Suppressor macrophage treated with lipopolysaccharide for 4 hours (primary cell): ENCODE measurements at regions not wholly inside any gene's neighbourhood (a gene's known extent, or its start where the extent isn't known, plus 50 kb on each side); places are given as distances from the start of the nearest gene placed in this dataset.

Experiments used
- DNase-seq: peaks from one replicate; pipeline ENCODE4 v3.0.0-alpha.2; 2020

- no peak for DNase-seq
These were observed 86.5 kb upstream of the FYN start for GRCh38 chr6:111959766-111960165.

GRCh38 chr6:111967131-111967530, 86.8 kb upstream of the CCN6 start:
- no peak for DNase-seq

- peak; percentile 61 for DNase-seq
These were observed 83.5 kb upstream of the CCN6 start for GRCh38 chr6:111970426-111970825.

- DNase-seq, result no peak
These were observed 82.6 kb upstream of the CCN6 start for GRCh38 chr6:111971181-111971841.

GRCh38 chr6:111971866-111972532, 81.9 kb upstream of the CCN6 start:
- DNase-seq, result peak; percentile 82

- no peak for DNase-seq
These were observed 81.2 kb upstream of the CCN6 start for GRCh38 chr6:111972745-111973117.

- peak; percentile 91 for DNase-seq
These were observed 80.7 kb upstream of the CCN6 start for GRCh38 chr6:111973118-111973761.

GRCh38 chr6:111973927-111974639, 79.8 kb upstream of the CCN6 start:
- peak; percentile 50 for DNase-seq

GRCh38 chr6:111975466-111975865, 78.4 kb upstream of the CCN6 start:
- DNase-seq, result peak; percentile 69

- no peak for DNase-seq
These were observed 77.8 kb upstream of the CCN6 start for GRCh38 chr6:111976139-111976538.

- no peak for DNase-seq
These were observed 75.3 kb upstream of the CCN6 start for GRCh38 chr6:111978532-111979149.

- DNase-seq, result no peak
These were observed 74.3 kb upstream of the CCN6 start for GRCh38 chr6:111979633-111980032.

- no peak for DNase-seq
These were observed 73.8 kb upstream of the CCN6 start for GRCh38 chr6:111980143-111980542.

GRCh38 chr6:111980971-111981840, 72.7 kb upstream of the CCN6 start:
- DNase-seq, result no peak

GRCh38 chr6:111982681-111983080, 71.2 kb upstream of the CCN6 start:
- no peak for DNase-seq

GRCh38 chr6:111983193-111983592, 70.7 kb upstream of the CCN6 start:
- no peak for DNase-seq

- no peak for DNase-seq
These were observed 69.8 kb upstream of the CCN6 start for GRCh38 chr6:111984081-111984480.

- DNase-seq, result no peak
These were observed 69.2 kb upstream of the CCN6 start for GRCh38 chr6:111984516-111985201.

- DNase-seq, result peak; percentile 67
These were observed 68.6 kb upstream of the CCN6 start for GRCh38 chr6:111985202-111985731.

GRCh38 chr6:111986651-111987050, 67.3 kb upstream of the CCN6 start:
- no peak for DNase-seq

- no peak for DNase-seq
These were observed 66.6 kb upstream of the CCN6 start for GRCh38 chr6:111987295-111987694.
